Gastrocnemius medialis (tissue), 4 donors: ENCODE measurements at regions not wholly inside any gene's neighbourhood (a gene's known extent, or its start where the extent isn't known, plus 50 kb on each side); places are given as distances from the start of the nearest gene placed in this dataset.
"Not testable (repeated sequence)": the region's sequence is repeated elsewhere in the genome, so short reads cannot be mapped to it uniquely, and the experiment has no call there.

Experiments used
- CTCF ChIP-seq, 5 experiments: fragments of 450-650 bp in 3 of 5; fragments of 200-600 bp in 2 of 5; sonication (generic) in 2 of 5; IDR thresholded peaks in 4 of 5; conservative IDR thresholded peaks in 1 of 5; 1 replicate in 4 of 5; 2 replicates in 1 of 5; pipeline ENCODE4 v1.5.1; 2016 to 2019; ENCODE audit warnings: antibody characterized with exemption in 5 of 5, mild to moderate bottlenecking in 3 of 5, moderate library complexity in 3 of 5
- POLR2A ChIP-seq, 2 donors: fragments of 450-650 bp; IDR thresholded peaks; one replicate each; pipeline ENCODE4 v1.6.1; 2017; ENCODE audit warnings: antibody characterized with exemption in 2 of 2, mild to moderate bottlenecking in 2 of 2, moderate library complexity in 2 of 2

- TF ChIP-seq CTCF (IDR thresholded peaks at IDR 0.05 in 4 of 5, conservative IDR thresholded peaks at IDR 0.05 in 1 of 5); POLR2A (IDR thresholded peaks at IDR 0.05): not testable (repeated sequence)
Measured at GRCh38 chr6:104673078-104673477, 186.6 kb downstream of the HACE1 start.
